ENCODE measurements at regions not wholly inside any gene's neighbourhood (a gene's known extent, or its start where the extent isn't known, plus 50 kb on each side); places are given as distances from the start of the nearest gene placed in this dataset.

DNA sequence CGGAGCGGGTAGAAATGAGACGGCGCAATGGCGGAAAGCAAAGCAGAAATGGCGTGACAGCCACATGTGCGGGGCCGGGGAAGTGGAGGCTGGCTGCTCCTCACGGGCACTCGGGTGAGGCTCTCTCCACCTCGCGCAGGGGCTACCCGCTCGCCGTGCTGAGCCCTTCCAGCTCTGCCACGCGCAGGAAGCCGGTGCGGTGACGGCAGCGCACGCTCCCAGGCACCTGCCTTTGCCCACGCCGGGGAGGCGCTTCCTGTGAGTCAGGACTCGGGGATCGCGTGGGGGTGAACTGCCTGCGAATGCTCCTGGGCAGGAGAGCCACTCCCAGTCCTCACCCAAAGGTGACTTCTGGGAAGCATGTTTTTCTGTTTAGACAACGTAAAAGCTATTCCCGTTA, 431.2 kb downstream of the GLRX3 start:
- TF ChIP-seq, protein P1, sequence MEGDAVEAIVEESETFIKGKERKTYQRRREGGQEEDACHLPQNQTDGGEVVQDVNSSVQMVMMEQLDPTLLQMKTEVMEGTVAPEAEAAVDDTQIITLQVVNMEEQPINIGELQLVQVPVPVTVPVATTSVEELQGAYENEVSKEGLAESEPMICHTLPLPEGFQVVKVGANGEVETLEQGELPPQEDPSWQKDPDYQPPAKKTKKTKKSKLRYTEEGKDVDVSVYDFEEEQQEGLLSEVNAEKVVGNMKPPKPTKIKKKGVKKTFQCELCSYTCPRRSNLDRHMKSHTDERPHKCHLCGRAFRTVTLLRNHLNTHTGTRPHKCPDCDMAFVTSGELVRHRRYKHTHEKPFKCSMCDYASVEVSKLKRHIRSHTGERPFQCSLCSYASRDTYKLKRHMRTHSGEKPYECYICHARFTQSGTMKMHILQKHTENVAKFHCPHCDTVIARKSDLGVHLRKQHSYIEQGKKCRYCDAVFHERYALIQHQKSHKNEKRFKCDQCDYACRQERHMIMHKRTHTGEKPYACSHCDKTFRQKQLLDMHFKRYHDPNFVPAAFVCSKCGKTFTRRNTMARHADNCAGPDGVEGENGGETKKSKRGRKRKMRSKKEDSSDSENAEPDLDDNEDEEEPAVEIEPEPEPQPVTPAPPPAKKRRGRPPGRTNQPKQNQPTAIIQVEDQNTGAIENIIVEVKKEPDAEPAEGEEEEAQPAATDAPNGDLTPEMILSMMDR (IDR thresholded peaks at IDR 0.05), result no peak
- no peak for TF ChIP-seq POLR2A (IDR thresholded peaks at IDR 0.05)
